ENCODE measurements at regions not wholly inside any gene's neighbourhood (a gene's known extent, or its start where the extent isn't known, plus 50 kb on each side); places are given as distances from the start of the nearest gene placed in this dataset.

GRCh38 chr20:24118034-24118433 lies 129.5 kb upstream of the GGTLC1 start:
- Histone ChIP-seq H3K27ac (replicated peaks; ENCODE audit: low read length) (no peak overlapping the region), H2BK15ac (ENCODE audit: low read length) (no peak overlapping the region), H3K18ac (ENCODE audit: low read length) (no peak overlapping the region), H2BK5ac (ENCODE audit: low read length) (no peak overlapping the region), H2AK5ac (ENCODE audit: low read depth, low read length) (no peak overlapping the region), H3K14ac (ENCODE audit: low read length) (no peak overlapping the region), H3K4ac (ENCODE audit: low read length) (no peak overlapping the region), H2BK12ac (ENCODE audit: low read length) (no peak overlapping the region), H4K8ac (ENCODE audit: low read depth, low read length) (no peak overlapping the region), H3K36me3 (replicated peaks in 1 of 2; ENCODE audit: control insufficient read depth in 2 of 2, insufficient read depth in 2 of 2, low read length in 2 of 2) (no peaks in the 10 kb centered on the region), H3K79me1 (ENCODE audit: low read depth, low read length) (no peaks in the 10 kb centered on the region), H3K27me3 (ENCODE audit: control insufficient read depth in 3 of 3, insufficient read depth in 3 of 3, low read depth in 1 of 3, low read length in 3 of 3) (no peaks in the 10 kb centered on the region), H3K4me1 (ENCODE audit: control insufficient read depth in 2 of 2, insufficient read depth in 1 of 2, low read depth in 1 of 2, low read length in 2 of 2) (no peaks in the 10 kb centered on the region), H3K4me3 (ENCODE audit: low read length in 2 of 2) (no peak overlapping the region), H3K4me2 (ENCODE audit: insufficient read depth, low read length, poor library complexity, severe bottlenecking) (no peak overlapping the region), H4K91ac (ENCODE audit: low read depth, low read length, poor library complexity) (no peak overlapping the region), H2BK120ac (ENCODE audit: low read depth, low read length) (no peak overlapping the region), H3K9ac (ENCODE audit: low read depth, low read length, poor library complexity) (no peak overlapping the region), H3K9me3 (replicated peaks in 1 of 2; ENCODE audit: control insufficient read depth in 2 of 2, insufficient read depth in 1 of 2, low read depth in 1 of 2, low read length in 2 of 2) (peaks cover 0 to 1% of the 10 kb centered on the region in 2 donors), H3K23ac (ENCODE audit: low read depth, low read length, poor library complexity) (no peak overlapping the region), H2AFZ (ENCODE audit: low read length) (no peak overlapping the region)
- no CpG with 5 or more reads among the region's 5 CpGs for WGBS, 2 donors (ENCODE audit: extremely low coverage in 2 of 2, insufficient read length in 2 of 2, insufficient replicate concordance in 1 of 2)
- no peak for DNase-seq (ENCODE audit: low spot score)

DNA sequence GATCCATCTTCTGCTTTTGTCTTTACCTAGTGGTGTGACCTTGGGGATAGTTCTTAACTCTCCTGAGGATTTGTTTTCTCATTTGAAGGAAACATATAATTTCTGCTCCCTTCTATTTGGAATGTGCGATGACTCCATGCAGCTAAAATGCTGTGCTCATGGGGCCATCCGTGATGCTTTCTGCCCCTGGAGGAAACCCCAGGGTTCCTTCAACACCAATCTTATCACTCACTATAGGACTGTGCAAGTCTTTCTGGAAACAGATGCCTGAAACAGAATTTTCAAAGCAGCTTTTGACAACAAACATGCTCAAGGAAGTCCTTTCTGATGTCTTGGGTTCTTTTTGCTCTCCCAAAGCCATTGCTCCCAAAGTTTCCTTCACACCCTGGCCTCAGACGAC lies 128.8 kb upstream of the GGTLC1 start:
- DNase-seq (ENCODE audit: low spot score), result no peak
- H2BK15ac ChIP-seq (ENCODE audit: low read length), result no peak overlapping the region
- no peak overlapping the region for H3K27ac ChIP-seq (replicated peaks; ENCODE audit: low read length)
- no peak overlapping the region for H2AK5ac ChIP-seq (ENCODE audit: low read depth, low read length)
- H3K9me3 ChIP-seq (replicated peaks in 1 of 2; ENCODE audit: control insufficient read depth in 2 of 2, insufficient read depth in 1 of 2, low read depth in 1 of 2, low read length in 2 of 2), result peaks cover 0 to 1% of the 10 kb centered on the region in 2 donors
- no peak overlapping the region for H2BK120ac ChIP-seq (ENCODE audit: low read depth, low read length)
- H3K18ac ChIP-seq (ENCODE audit: low read length), result no peak overlapping the region
- H3K14ac ChIP-seq (ENCODE audit: low read length), result no peak overlapping the region
- H4K91ac ChIP-seq (ENCODE audit: low read depth, low read length, poor library complexity), result no peak overlapping the region
- WGBS, 2 donors (ENCODE audit: extremely low coverage in 2 of 2, insufficient read length in 2 of 2, insufficient replicate concordance in 1 of 2), result no CpG with 5 or more reads among the region's 3 CpGs
- H4K8ac ChIP-seq (ENCODE audit: low read depth, low read length), result no peak overlapping the region
- no peak overlapping the region for H2BK5ac ChIP-seq (ENCODE audit: low read length)
- H2BK12ac ChIP-seq (ENCODE audit: low read length), result no peak overlapping the region
- H3K4ac ChIP-seq (ENCODE audit: low read length), result no peak overlapping the region
- H3K27me3 ChIP-seq (ENCODE audit: control insufficient read depth in 3 of 3, insufficient read depth in 3 of 3, low read depth in 1 of 3, low read length in 3 of 3), result no peaks in the 10 kb centered on the region
- H3K79me1 ChIP-seq (ENCODE audit: low read depth, low read length), result no peaks in the 10 kb centered on the region
- H3K4me3 ChIP-seq (ENCODE audit: low read length in 2 of 2), result no peak overlapping the region
- H2AFZ ChIP-seq (ENCODE audit: low read length), result no peak overlapping the region
- H3K23ac ChIP-seq (ENCODE audit: low read depth, low read length, poor library complexity), result no peak overlapping the region
- no peaks in the 10 kb centered on the region for H3K4me1 ChIP-seq (ENCODE audit: control insufficient read depth in 2 of 2, insufficient read depth in 1 of 2, low read depth in 1 of 2, low read length in 2 of 2)
- H3K4me2 ChIP-seq (ENCODE audit: insufficient read depth, low read length, poor library complexity, severe bottlenecking), result no peak overlapping the region
- H3K9ac ChIP-seq (ENCODE audit: low read depth, low read length, poor library complexity), result no peak overlapping the region
- no peaks in the 10 kb centered on the region for H3K36me3 ChIP-seq (replicated peaks in 1 of 2; ENCODE audit: control insufficient read depth in 2 of 2, insufficient read depth in 2 of 2, low read length in 2 of 2)

DNA sequence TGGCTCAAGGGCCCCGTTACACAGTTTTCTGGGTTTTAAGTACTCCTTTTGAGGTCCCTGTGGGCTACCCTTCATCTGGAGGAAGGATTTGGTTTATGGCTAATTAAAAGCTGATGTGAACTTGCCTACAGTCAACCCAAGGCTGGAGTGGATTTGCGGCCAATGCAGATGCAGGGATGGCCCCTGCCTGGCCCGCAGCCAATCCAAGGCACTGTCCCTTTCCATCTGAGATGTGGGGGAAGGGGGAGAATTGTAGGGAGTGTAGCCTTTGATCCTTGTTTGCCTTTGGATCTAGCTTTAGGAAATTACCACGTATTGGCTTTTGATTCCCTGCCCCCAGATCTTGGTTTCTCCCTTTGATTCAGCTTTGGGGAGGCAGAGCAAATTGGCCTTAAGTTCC lies 128.0 kb upstream of the GGTLC1 start:
- Histone ChIP-seq H3K27ac (replicated peaks; ENCODE audit: low read length) (no peak overlapping the region), H3K23ac (ENCODE audit: low read depth, low read length, poor library complexity) (no peak overlapping the region), H3K4ac (ENCODE audit: low read length) (no peak overlapping the region), H3K18ac (ENCODE audit: low read length) (no peak overlapping the region), H4K91ac (ENCODE audit: low read depth, low read length, poor library complexity) (no peak overlapping the region), H2BK15ac (ENCODE audit: low read length) (no peak overlapping the region), H3K36me3 (replicated peaks in 1 of 2; ENCODE audit: control insufficient read depth in 2 of 2, insufficient read depth in 2 of 2, low read length in 2 of 2) (no peaks in the 10 kb centered on the region), H4K8ac (ENCODE audit: low read depth, low read length) (no peak overlapping the region), H3K14ac (ENCODE audit: low read length) (no peak overlapping the region), H3K27me3 (ENCODE audit: control insufficient read depth in 3 of 3, insufficient read depth in 3 of 3, low read depth in 1 of 3, low read length in 3 of 3) (no peaks in the 10 kb centered on the region), H2AK5ac (ENCODE audit: low read depth, low read length) (no peak overlapping the region), H3K9me3 (replicated peaks in 1 of 2; ENCODE audit: control insufficient read depth in 2 of 2, insufficient read depth in 1 of 2, low read depth in 1 of 2, low read length in 2 of 2) (peaks cover 0 to 1% of the 10 kb centered on the region in 2 donors), H3K4me3 (ENCODE audit: low read length in 2 of 2) (no peak overlapping the region), H3K4me1 (ENCODE audit: control insufficient read depth in 2 of 2, insufficient read depth in 1 of 2, low read depth in 1 of 2, low read length in 2 of 2) (no peaks in the 10 kb centered on the region), H2BK5ac (ENCODE audit: low read length) (no peak overlapping the region), H3K79me1 (ENCODE audit: low read depth, low read length) (no peaks in the 10 kb centered on the region), H3K9ac (ENCODE audit: low read depth, low read length, poor library complexity) (no peak overlapping the region), H3K4me2 (ENCODE audit: insufficient read depth, low read length, poor library complexity, severe bottlenecking) (no peak overlapping the region), H2BK120ac (ENCODE audit: low read depth, low read length) (no peak overlapping the region), H2BK12ac (ENCODE audit: low read length) (no peak overlapping the region), H2AFZ (ENCODE audit: low read length) (no peak overlapping the region)
- DNase-seq (ENCODE audit: low spot score), result no peak
- WGBS, 2 donors (ENCODE audit: extremely low coverage in 2 of 2, insufficient read length in 2 of 2, insufficient replicate concordance in 1 of 2), result no CpG with 5 or more reads among the region's 4 CpGs

DNA sequence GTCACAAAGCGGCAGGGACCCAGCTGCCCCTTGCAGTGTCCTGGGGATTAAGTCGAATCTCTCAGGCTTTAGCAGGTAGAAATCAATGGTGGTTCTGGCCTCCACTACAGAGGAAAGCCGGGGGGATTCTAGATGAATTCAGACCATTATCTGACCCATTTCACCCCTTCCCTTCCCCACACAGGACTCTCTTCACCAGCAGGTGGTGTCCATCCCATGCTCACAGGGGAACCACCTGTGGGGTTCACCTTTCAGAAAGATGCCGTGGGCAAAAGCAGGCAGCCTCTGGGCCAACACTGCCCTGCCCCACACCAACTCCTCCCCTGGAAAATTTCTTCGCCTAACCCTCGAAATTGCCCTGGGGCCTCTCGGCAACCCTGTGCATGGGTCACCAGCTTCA lies 123.8 kb upstream of the GGTLC1 start:
- Histone ChIP-seq H3K4ac (ENCODE audit: low read length) (no peak overlapping the region), H3K9ac (ENCODE audit: low read depth, low read length, poor library complexity) (no peak overlapping the region), H3K79me1 (ENCODE audit: low read depth, low read length) (no peaks in the 10 kb centered on the region), H2BK5ac (ENCODE audit: low read length) (no peak overlapping the region), H2AK5ac (ENCODE audit: low read depth, low read length) (no peak overlapping the region), H2AFZ (ENCODE audit: low read length) (no peak overlapping the region), H2BK15ac (ENCODE audit: low read length) (no peak overlapping the region), H3K4me1 (ENCODE audit: control insufficient read depth in 2 of 2, insufficient read depth in 1 of 2, low read depth in 1 of 2, low read length in 2 of 2) (no peaks in the 10 kb centered on the region), H3K27me3 (ENCODE audit: control insufficient read depth in 3 of 3, insufficient read depth in 3 of 3, low read depth in 1 of 3, low read length in 3 of 3) (no peaks in the 10 kb centered on the region), H3K14ac (ENCODE audit: low read length) (no peak overlapping the region), H3K27ac (replicated peaks; ENCODE audit: low read length) (no peak overlapping the region), H3K36me3 (replicated peaks in 1 of 2; ENCODE audit: control insufficient read depth in 2 of 2, insufficient read depth in 2 of 2, low read length in 2 of 2) (no peaks in the 10 kb centered on the region), H2BK12ac (ENCODE audit: low read length) (no peak overlapping the region), H3K18ac (ENCODE audit: low read length) (no peak overlapping the region), H3K4me3 (ENCODE audit: low read length in 2 of 2) (no peak overlapping the region), H3K9me3 (replicated peaks in 1 of 2; ENCODE audit: control insufficient read depth in 2 of 2, insufficient read depth in 1 of 2, low read depth in 1 of 2, low read length in 2 of 2) (peaks cover 0 to 2% of the 10 kb centered on the region in 2 donors), H3K4me2 (ENCODE audit: insufficient read depth, low read length, poor library complexity, severe bottlenecking) (no peak overlapping the region), H3K23ac (ENCODE audit: low read depth, low read length, poor library complexity) (no peak overlapping the region), H4K91ac (ENCODE audit: low read depth, low read length, poor library complexity) (no peak overlapping the region), H2BK120ac (ENCODE audit: low read depth, low read length) (no peak overlapping the region), H4K8ac (ENCODE audit: low read depth, low read length) (no peak overlapping the region)
- no peak for DNase-seq (ENCODE audit: low spot score)
- WGBS, 2 donors (ENCODE audit: extremely low coverage in 2 of 2, insufficient read length in 2 of 2, insufficient replicate concordance in 1 of 2), result no CpG with 5 or more reads among the region's 7 CpGs

All from neuronal stem cell (in vitro differentiated cells).